AG20443 (cell line): ENCODE measurements at regions not wholly inside any gene's neighbourhood (a gene's known extent, or its start where the extent isn't known, plus 50 kb on each side); places are given as distances from the start of the nearest gene placed in this dataset.
A peak's percentile ranks its signal among the peaks of the same experiment; 100 is the strongest.
"Not testable (repeated sequence)": the region's sequence is repeated elsewhere in the genome, so short reads cannot be mapped to it uniquely, and the experiment has no call there.

Experiments
- DNase-seq: peaks from one replicate; pipeline ENCODE4 v3.0.0; 2012; ENCODE audit warnings: low spot score, mixed read lengths

DNA sequence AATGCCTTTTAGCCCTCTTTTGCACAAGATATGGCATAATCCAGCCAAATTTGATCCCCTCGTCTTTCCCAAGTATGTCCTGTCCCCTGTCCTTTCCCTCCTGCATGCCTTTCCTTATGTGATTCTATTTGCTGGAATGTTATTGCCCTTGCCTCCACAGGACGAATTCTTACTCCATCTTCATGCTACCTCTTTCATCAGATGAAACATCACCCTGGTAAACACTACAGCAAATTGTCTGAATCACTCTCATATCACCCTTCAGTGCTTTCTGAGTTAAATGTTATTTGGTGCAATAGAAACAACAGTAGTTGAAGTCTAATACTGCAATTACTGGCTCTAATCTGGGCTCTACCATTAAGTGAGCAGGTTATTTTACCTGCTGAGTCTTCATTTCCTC lies 52.2 kb upstream of the FAT1 start:
- no peak for DNase-seq

DNA sequence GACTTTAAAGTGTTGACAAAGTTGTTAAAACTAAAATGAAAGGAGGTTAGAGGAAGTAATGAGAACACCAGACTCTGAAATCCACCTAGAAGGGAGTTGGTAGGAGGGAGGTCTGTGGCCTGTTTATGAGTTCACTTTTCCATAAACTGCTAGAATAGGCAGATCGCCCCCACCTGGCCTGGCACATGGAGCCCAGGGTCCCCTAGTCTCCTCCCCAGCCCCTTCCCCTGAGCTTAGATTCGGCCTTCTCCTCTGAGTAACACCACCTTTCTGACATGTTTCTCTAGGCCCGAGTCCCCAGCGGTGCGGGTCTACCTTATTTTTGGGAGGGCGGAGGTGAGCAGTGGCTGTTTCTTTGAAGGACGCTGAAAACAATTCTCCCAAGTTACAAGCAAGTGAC lies 54.5 kb upstream of the FAT1 start:
- DNase-seq = no peak

DNA sequence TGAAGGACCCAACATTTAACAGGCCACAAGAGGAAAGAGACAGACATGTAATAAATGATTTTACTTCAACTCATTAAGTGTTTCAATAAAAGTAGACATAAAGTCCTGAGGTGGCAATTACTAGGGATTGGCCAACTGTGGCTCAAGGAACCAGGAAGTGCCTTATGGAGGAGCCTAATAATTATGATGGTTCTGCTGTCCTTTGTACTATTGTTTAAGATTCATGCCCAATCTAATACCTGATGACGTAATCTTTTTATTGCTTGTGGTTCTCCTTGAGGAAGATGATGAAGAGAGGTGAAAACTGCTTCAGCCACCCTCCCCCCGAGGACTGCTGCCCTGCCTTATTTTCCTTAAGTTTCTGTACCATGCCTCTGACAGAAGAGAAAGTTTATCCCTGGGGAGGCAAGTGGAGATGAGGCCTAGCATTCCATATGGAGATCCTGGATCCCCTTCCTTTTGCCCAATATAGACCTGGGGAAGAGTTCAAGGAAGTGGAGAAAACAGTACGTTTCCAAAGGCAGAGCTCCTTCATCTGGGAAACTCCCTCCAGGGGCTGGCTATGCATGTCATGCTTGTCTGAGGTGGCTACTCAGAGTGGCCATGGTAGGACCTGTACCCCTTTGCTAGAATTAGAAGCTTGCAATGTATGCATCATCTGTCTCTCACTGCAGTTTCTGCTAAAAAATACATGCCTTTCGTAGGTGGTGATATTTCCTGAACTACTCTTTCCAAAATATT lies 56.8 kb upstream of the FAT1 start:
- DNase-seq = no peak

DNA sequence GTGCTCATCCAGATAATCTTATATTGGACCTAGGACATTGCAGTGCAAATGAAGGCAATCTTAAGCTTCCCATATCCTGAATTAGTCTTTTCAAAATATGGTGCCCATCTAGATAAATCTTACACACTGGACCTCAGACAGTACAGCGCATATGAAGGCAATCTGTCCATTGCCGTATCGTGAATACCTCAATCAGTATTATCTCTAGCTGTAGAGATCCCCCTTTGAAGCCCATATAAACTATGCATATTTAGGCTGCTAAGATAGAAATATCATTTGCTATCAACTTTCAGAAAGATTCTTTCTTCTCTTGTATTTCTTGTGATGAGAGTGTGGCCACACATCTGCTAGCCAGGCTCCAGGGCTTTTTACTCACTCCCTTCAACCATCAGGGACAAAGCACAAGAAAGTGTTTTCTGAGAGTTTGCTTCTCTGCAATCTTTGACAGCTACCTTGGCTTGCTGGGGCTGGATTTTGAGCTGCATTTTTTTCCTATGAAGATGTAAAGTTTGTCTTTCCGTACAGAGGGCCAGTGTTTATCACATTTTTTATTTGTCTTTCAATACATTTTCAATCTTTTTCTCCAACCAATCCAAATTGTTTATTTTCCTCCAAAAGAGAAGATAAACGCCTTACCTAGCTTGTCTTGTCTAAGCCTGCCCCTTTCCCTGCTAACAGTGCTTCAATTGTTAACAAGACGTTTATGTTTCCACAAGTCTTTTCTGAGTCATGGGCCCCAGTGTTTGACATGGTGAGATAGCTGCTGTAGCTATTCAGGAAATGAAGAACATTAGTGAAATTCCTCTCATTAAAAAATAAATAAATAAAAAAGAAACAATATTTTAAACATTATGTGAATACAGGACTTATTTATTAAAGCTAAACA lies 57.6 kb upstream of the FAT1 start:
- DNase-seq = peak; percentile 25

DNA sequence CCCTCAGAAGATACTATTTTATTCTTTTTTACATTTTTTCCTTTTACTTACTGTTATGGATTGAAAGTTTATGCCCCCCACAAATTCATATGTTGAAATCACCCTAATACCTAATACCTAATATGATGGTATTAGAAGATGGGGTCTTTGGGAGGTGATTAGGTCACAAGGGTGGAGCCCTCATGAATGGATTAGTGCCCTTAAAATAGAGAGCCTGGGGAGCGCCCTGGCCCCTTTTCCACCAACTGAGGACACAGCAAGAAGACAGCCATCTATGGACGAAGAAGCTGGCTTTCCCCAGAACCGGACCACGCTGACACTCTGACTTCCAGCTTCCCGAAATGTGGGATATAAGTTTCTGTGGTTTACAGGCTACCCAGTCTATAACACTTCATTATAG lies 58.6 kb upstream of the FAT1 start:
- no peak for DNase-seq

DNA sequence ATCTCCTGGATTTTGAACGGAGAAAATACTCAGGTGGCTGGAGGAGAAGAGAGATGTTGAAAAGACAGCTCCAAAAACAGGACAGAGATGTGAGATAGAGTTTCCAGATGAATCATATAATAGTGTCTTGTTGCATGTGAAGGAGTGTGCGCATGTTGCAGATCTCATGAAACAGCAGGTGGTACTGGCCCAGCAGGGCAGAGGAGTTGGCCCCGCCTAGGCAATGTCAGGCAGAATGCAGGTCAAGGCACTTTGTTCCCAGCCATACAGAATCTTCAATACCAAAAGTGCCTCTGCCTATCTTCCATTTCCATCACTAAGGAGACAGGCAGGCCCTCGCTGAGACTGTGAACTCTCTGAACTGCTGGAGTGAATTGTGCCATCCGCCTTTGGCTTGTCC lies 63.9 kb upstream of the FAT1 start:
- no peak for DNase-seq

DNA sequence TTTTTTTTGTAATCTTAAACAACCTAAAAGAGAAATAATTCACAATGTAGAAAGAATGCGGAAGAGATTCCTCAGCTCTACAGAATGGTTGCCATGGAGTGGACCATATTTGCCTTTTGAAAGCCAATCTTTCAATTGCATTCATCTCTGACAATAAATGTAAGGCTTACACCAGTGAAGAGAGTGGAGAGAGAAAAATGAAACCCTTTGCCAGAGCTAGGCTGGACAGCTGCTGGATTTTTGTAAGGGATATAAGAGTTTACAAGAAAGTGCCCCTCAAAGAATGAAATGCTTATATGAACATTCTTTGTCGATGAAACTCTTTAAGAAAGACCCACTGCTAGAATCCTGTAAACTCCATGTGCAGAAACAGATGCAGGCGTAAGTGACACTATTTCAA lies 66.0 kb upstream of the FAT1 start:
- DNase-seq = no peak

DNA sequence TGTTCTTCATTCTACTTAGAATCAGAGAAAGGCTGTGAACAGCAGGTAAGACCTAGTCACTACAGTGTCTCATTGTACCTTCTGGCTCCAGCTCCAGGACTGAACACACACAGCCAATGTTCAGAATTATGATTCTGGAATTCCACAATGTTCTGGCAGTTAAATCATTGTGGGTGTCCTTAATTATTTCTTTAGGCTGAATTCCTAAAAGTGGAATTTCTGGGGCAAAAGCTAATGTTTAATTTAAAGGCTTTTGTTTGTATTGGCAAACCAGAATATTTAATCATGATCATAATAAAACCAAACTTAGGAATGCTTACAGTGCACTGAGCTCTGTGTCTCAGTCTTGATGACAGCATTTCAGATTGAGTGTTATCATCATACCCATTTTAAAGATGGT lies 67.0 kb upstream of the FAT1 start:
- no peak for DNase-seq

DNA sequence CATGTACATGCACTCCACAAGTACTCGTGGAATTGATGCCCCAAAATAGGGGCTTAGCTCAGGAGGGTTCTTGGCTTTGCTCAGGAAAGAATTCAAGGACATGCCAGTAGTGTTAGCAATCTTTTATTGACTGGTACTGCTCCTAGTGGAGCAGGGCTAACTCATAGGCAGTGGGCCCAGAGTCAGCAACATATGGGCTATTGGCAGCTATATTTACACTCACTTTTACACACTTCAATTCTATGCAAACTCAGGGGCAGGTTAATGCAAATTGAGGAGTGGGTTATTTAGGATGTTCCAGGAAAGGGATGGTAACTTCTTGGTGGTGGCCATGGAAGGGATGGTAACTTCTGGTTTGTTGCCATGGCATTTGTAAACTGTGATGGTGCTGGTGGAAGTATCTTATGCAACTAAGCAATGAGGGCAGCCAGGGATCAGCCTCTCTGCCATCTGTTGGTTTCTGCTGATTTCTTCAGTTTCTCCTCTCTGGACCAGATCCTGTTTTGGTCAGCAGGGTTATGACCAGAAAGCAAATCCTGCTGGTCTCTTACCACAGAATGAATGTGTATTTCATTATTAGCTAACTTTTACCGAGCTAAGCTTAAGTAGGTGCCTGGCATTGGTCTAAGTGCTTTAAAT lies 69.2 kb upstream of the FAT1 start:
- DNase-seq = peak; percentile 72

DNA sequence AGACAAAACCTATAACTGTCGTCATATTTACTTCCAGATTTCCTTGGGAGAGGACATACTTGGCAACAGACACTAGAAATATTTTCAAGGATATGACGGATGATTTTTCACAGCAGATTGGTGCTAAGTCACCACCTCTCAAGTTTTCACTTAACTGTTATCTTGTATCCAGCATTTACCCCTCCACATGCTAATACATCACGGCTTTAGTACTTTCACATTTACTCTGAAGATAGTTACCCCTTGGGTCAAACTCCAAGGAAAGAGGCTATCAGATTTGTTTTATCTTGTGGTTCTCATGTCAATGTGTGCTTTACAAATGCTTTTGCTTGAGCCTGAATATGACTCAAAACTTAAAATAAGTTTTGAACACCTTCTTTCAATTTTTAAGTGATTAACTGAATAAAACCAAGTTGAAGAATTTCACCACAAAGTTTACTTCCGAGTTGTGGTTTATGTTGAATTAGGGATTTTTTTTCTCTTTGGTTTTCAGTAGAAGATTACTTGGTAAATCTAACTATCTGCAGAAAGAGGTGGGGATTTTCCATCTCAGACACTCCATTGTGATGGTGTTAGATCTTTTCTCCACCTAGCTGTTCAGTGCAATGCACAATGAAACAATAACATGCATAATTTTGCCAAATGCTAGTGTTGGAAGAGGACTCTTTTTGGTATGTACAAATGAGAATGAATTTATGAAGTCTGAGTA lies 75.4 kb upstream of the FAT1 start:
- no peak for DNase-seq

DNA sequence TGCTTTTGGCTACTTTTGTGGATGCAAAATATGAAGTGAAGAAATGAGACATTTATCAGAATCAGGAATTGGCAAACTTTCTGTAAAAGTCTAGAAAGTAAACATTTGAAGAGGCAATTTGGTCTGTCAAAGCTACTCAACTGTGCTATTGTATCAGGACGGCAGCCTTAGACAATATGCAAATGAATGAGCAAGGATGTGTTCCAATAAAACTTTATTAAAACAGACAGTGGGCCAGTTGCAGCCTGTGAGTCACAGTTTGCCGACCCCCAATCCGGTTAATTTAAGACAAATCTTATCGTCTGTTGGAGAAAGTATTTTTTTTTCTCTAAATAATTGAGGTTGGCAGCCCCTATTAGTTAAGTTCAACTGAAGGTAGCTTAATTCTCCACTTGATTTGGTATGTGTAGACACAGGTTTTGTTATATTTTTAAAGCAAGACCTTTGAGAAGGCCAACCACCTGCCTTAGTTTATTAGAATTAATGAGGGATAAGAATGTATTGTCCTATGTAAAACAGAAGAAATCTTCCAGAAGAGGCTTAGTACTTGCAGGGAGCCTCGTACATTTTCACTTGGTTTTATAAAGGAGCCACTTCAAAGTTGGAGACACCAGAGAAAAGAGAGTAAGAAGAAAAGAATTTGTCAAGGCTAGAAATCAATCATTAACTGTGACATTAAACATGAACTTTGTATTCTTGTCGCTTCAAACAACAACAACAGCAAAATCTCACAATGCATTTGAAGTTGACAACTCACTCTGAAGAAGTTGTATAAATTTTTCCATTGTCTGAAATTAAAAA lies 81.6 kb upstream of the FAT1 start:
- DNase-seq = no peak

DNA sequence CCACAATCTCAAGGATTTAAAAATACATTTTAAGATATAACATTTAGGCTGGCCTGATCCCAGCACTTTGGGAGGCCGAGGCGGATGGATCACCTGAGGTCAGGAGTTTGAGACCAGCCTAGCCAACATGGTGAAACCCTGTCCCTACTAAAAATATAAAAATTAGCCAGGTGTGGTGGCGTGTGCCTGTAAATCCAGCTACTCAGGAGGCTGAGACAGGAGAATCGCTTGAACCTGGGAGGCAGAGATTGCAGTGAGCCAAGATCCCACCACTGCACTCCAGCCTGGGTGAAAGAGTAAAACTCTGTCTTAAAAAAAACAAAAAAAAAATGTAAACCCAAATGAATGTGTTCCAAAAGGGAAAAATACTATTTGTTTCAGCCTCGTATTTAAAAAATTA lies 82.3 kb upstream of the FAT1 start:
- not testable (repeated sequence) for DNase-seq

DNA sequence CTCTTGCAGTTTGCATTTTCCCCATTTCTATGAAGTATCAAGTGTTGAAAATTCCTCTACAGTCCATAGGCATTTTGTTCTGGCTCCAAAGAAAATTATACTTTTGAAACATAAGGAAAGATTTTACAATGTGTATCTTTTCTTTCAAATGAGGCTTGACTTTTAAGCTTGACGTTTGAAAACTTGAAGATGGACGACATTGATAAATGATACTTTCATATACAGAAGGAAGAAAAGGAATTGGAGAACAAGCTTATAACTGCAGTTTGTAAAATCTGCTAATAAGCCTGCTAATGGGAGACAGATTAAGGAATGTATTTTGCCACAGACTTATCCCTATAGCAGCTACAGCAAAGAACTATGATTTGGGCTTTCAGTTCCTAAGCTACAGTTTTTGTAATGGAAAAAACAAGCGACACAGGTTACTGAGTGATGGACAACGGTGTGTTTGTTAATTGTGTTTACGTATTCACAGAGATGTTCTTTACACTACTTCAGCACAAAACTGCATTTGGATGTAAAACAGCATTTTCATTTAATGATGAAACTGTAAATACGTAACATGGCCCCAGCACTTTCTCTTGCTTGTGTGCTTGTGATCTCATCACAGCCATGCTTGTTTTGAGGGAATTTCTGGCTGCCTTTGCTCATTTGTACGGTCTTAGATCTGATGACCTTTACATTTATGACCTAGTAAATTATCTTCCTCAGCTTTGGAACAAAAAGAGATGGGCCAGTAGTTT lies 83.2 kb upstream of the FAT1 start:
- no peak for DNase-seq

DNA sequence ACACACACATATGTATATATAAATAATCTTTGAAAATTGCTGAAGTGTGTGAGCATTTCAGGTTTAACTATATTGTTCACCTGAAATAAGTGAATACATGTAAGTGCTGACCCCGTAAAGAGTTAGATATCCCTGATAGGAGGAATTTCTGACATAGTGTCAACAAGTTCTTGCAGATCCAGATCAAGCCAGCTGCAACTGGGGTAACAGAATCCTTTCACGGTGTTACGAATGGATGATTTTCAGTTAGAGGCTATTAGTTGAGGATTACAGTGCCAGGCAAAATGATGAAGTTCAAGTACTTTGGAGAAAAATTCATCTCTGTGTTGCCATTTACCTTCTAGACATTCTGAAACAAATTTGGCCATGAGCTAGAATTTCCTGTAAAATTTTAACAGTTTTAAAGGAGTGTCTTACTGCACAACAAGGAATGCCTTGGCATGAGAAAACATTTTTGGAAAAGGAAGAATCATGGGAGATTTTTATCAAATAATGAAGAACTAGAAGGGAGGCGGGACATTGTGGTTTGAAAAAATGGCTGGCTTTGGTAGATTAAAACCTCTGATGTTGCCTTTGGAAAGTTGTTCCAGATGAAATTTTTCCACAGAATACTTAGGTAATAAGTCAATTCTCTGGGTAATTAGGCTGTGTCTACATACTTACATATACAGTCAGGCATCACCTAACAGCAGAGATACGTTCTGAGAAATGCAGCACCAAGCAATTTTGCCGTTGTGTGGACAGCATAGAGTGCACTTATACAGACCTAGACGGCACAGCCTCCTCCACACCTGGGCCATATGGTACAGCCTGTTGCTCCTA lies 84.4 kb upstream of the FAT1 start:
- DNase-seq = peak; percentile 45

DNA sequence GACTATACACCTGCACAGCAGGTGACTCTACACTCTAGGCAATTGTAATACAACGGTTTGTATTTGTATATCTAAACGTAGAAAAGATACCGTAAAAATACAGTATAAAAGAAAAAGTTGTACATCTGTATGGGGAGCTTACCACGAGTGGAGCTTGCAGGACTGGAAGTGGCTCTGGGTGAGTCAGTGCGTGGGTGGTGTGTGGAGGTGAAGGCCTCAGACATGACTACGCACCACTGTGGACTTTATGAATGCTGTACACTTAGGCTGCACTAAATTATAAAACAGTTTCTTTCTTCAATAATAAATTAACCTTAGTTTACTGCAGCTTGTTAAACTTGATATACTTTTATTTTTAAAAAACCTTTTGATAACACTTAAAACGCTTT lies 85.0 kb upstream of the FAT1 start:
- peak; percentile 30 for DNase-seq

DNA sequence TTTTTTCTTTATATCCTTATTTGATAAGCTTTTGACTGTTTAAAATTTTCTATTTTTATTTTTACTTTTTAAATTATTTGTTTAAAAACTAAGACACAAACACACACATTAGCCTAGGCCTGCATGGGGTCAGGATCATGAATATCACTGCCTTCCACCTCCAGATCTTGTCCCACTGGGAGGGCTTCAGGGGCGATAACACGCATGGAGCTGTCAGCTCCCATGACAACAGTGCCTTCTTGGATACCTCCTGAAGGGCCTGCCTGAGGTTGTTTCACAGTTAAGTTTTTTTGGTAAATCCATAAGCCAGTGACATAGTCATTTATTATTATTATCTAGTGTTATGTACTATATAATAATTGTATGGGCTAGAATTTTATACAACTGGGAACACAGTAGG lies 85.4 kb upstream of the FAT1 start:
- DNase-seq = no peak

DNA sequence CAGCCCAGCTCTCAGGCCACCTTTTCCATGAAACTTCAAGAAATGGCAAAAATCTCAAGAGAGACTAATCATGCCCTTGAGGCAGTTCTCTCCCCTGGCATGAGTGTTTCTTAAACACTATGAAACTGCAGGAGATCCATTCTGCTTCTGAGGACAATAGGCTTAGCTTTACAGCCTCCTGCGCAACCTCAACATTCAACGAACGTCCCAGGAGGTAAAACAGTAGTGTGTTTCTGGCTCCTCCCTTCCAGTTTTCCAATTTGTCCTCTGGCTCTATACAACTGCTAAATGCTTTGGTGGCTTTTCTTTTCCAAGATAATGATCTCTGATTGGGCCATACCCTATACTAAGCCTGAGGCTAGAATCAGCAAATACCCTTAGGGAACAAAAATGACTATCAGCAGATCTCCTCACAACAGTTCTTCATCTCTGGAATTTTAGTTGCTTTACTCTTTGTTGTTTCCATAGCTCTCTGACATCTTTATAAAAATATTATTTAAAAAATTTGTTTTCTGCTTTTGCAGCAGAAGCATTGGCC lies 87.0 kb upstream of the FAT1 start:
- no peak for DNase-seq

DNA sequence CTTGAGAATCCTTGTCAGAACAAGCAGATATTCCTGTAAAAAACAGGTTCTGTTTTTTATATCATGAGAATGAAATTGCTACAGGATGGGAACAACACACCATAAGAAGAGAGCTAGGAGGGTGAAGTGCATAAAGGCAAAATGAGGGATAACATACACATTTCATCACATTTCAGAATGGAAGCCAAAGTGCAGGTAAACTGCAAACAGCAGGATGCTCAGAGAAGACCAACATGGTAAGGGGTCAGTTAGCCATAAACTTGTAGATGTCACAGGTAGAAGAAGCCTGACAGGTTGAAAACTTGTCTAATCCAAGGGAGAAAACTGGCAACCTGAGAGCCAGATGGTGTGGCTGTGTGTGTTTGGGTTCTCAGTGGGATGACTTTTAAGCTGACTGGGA lies 88.9 kb upstream of the FAT1 start:
- no peak for DNase-seq

DNA sequence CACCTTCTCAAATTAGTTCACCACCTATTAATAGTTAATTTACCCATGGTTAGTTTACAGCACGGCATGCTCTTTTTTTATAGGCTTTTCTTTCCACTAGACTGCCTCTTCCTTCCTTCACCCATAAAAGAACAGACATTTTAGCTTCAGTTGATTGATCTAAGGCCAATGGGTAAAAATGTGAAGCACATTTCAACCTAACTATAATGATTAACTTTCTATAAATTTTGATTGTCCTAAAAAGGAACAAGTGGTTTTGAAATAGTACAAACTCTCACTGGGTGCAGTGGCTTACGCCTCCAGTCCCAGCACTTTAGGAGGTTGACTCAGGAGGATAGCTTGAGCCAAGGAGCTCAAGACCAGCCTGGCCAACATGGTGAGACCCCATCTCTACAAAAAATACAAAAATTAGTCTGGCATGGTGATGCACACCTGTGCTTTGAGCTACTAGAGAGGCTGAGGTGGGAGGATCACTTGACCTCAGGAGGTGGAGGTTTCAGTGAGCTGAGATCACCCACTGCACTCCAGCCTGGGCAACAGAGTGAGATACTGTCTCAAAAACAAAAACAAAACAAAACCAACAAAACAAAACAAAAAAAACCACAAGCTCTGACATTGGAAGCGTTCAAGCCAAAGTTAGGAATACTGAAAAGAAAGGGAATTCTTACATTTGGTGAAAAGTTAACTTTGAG lies 89.9 kb upstream of the FAT1 start:
- DNase-seq = no peak
